Esophagus squamous epithelium (tissue), 4 donors: ENCODE measurements at regions not wholly inside any gene's neighbourhood (a gene's known extent, or its start where the extent isn't known, plus 50 kb on each side); places are given as distances from the start of the nearest gene placed in this dataset.

ENCODE experiments used
- CTCF ChIP-seq, 6 experiments: fragments of 450-650 bp in 4 of 6; fragments of 200-600 bp in 2 of 6; sonication (generic) in 2 of 6; IDR thresholded peaks; one replicate each; pipeline ENCODE4 v1.5.1; 2016 to 2019; ENCODE audit warnings: antibody characterized with exemption in 6 of 6, mild to moderate bottlenecking in 4 of 6, moderate library complexity in 4 of 6
- POLR2A ChIP-seq, 4 donors: fragments of 450-650 bp; IDR thresholded peaks; one replicate each; pipeline ENCODE4 v1.6.1; 2017; ENCODE audit warnings: antibody characterized with exemption in 4 of 4, mild to moderate bottlenecking in 4 of 4, moderate library complexity in 3 of 4

DNA sequence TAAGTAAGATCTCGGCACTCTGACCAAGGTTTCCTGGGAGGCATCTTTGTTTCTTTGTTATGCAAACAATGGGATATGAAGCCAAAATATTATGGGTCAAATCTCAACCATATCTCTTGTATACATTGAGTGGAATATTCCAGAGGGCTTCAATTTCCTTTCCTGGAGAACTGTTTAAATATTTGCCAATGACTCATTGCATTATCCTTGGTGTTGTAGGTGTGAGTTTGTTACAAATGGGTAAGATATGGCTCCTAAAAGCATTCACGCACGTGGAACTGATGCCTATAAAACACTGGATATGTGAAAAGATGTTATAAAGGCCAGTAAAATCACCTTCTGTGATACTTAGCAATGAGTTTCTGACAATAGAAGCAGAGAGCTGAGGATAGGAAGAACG, 150.5 kb upstream of the WDR1 start:
- no peak for TF ChIP-seq CTCF (IDR thresholded peaks at IDR 0.05)
- TF ChIP-seq POLR2A (IDR thresholded peaks at IDR 0.05), result no peak
